Kidney glomerular epithelial cell (primary cell): ENCODE measurements at regions not wholly inside any gene's neighbourhood (a gene's known extent, or its start where the extent isn't known, plus 50 kb on each side); places are given as distances from the start of the nearest gene placed in this dataset.
A peak's percentile ranks its signal among the peaks of the same experiment; 100 is the strongest.

Source experiments
- DNase-seq: peaks from one replicate; lab custom pipeline; 2025; lab: John Stamatoyannopoulos, UW

DNA sequence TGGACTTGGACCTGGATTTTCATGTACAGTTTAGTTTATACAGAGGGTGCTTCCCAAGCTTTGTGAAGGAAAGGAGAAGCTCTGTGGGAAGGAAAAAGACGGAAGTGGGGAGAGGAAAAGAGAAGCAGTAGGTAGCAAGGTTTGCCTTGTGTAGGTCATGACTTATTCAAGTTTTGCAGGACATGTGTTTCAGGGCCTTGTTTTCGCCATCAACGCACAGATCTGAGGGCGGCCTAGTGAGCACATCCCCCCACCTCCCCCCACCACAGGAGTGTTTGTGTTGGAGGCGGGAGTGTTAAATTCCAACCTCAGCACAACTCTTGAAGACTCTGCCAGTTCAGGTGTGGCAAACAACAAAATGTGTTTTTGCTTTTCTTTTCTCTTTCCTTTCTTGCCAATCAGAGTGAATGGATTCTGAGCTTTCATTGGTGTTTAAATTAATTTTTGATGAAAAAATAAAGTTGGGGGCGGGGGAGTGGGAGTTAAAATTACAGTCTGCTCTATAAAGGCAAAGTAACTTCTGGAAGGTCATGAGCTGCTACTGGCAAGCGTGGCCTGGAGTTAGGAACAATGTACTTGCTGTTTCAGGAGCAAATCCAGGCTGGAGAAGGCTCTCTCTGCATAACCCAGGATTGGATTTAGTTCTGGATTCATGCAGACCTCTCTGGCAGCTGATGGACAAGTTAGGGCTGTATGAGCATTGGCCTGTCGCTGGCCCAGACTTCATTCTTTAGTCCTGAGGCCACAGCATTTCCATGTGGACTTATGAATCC is 338.5 kb downstream of the CD83 start:
- DNase-seq, result no peak

DNA sequence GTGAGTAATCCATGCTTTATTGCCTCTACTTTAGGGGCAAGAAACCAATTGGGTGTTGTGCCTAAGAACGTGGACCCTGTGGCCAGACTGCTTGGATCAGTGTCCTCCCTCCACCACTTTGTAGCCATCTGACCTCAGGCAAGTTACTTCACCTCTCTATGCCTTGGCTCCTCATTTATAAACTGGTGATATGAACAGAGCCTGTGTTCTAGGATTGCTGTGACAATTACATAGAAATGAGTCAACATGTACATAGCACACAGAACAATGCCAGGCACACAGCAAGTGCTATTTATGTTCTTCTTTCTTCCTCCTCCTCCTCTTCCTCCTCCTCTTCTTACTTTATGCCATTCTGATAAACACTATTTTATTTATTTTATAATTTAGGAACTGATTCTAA is 339.4 kb downstream of the CD83 start:
- no peak for DNase-seq

DNA sequence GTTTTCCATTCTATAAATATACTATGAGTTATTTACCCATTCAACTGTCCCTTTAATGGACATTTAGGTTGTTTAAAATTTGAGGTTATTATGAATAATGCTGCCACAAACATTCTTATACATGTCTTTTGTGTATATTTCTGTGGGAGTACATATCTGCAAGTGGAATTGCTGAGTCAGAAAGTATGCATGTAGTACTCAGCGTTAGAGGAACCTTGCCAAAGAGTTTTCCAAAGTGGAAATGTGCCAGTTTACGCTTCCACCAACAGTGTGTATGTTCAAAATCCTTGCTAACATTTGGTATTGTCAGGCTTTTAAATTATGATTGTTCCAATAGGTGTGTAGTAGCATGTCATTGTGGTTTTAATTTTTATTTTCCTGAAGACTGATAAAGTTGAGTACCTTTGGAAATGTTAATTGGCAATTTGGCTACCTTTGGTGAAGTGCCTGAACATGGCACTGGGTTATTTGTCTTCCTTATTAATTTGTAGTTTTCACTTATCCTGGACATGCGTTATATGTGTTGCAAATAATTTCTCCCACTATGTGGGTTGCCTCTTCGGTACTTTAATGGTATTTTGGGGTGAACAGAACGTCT is 341.2 kb downstream of the CD83 start:
- peak; percentile 15 for DNase-seq

DNA sequence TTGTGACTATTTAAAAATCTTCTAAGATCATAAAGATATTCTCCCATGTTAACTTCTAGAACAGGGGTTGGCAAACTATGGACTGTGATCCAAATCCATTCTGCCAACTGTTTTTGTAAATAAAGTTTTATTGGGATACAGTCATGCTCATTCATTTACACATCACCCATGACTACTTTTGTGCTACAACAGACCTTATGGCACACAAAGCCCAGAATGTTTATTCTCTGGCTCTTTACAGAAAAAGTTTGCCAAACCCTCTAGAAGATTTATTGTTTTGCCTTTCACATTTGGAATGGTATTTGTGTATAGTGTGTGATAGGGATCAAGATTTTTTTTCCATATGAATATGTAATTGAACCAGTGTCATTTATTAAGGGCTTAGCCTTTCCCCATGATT is 341.7 kb downstream of the CD83 start:
- no peak for DNase-seq

DNA sequence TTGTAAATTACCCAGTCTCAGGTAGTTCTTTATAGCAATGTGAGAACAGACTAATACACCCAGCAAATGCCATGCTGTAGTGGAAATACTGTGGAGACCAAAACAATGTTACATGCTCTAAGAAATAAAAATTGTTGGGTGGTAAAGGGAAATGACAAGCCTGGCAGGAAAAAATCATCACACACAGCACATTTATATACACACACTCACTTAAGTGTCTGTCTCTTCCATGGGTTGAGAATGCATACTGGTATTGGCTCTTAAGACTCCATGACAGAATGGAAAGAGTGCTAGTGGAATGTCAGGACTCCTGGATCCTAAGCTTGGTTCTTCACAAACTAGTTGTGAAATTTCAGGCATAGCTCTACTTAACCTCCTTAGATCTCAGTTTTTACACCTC is 343.0 kb downstream of the CD83 start:
- DNase-seq, result no peak

DNA sequence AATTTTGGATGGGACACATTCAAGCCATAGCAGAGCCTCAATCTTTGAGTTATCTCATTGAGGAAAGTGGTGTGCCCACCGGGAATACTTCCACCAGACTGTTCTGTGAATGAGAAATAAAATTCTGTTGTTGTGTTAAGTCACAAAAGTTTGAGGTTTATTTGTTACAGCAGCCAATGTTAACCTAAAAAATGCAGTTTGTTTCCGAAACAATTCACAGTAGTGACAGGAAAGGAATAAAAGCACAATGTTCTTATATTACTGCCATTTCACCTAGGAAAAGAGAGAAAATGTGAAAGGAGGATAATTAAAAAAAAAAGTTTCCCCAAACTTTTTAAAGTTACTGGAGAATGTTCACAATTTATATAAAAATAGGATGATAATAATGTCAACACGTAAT is 344.6 kb downstream of the CD83 start:
- no peak for DNase-seq

DNA sequence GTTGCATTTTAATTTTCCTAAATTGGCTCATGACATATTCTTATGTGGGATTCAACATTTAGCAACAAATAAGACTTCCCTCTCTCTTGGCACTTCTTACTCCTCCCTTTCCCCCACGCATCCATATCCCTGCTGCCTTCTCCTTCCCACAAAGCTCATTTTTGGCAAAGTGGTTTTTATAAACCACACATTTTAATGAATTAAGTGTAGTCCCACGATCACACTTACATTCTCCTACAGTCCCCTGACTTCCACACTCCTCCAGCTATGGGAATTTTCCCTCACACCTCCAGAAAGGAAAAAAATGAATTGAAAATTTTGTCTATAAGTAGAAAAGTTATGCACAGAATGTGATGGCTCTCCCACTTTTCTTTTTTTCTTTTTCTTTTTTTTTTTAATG is 345.0 kb downstream of the CD83 start:
- DNase-seq, result no peak

DNA sequence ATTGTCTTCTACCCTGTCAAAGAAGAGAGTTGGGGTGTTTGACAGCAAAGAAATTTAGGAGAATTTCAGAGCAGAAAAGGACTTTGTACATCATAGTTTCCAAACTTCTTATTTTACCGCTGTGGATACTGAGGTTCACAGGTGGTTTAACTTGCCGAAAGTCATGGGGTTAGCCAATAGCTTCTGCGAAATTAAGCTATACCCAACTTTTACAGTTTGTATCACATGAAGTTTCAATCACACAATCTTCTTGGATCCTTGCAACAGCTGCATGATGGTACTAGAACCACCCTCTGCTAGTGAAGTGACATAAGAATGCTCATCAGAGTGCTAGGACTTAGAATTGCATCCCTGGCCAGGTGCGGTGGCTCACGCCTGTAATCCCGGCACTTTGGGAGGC is 345.5 kb downstream of the CD83 start:
- no peak for DNase-seq

DNA sequence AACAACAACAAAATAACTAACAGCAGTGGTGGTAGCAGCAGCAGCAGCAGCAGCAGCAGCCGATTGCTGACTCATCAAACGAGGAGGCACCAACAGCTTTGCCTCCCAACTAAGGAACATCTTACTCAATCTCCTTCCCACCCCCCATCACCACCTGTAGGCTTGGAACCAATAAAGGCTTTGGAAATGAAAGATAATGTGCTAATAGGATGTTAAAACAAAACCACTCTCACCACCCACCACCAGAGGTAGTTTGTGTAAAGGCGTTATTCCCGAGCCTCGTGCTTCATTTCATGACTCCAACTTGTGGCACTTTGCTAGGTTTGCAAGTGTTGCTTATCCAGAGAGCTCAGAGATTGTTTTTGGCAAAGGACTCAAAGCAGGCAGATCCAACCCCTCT is 346.5 kb downstream of the CD83 start:
- DNase-seq, result no peak

DNA sequence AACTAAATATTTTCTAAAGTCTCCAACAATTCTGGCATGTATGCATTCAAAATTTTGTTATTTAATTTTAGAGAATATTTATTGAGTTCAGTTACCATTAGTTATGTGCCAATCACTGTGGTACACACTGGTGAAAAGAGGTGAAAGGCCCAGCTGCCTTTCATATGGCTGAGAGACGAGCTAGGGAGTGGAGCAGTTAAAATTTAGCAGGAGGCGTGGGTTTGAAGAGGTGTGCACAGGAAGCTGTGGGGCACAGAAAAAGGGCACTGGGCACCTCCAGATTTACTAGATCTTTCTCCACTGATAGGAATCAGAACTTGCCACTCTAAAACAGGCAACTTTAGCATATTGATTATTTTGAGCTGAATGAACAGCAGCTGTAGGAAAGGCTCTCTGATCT is 347.1 kb downstream of the CD83 start:
- DNase-seq, result no peak

DNA sequence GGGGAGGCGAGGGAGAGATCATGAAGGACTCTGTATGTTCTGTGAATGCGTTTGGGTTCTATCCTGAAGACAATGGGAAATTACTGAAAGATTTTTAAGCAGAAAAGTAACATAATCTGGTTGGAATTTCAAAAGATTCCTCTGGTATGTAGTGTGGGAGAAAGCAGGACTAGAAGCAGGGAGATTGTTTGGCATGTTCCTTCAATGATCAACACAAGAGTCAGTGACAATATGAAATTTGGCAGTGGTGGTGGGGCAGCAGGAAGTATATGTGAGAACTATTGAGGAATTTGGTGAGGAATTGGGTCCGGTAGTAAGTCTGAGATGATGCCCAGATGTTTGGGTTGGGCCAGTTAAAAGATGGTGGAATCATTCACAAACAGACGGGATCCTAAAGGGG is 348.7 kb downstream of the CD83 start:
- DNase-seq, result no peak

DNA sequence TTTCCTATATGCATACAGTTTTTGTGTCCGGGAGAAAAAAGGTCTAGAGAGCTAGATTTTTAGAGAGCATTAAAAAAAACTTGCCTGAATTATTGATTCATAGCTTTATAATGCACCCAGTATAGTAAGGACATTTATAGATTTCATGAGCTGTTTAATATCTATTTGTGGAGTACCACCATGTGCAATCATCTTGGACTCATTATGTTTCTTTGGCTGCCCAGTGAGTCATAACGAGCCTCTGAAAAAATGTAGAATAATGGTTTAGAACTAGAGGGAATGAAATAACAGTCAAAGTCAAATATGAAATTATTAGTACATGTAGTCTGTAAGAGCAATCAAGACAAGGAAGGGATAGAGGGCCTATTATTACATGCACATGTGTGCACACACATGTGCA is 350.0 kb downstream of the CD83 start:
- DNase-seq, result no peak

DNA sequence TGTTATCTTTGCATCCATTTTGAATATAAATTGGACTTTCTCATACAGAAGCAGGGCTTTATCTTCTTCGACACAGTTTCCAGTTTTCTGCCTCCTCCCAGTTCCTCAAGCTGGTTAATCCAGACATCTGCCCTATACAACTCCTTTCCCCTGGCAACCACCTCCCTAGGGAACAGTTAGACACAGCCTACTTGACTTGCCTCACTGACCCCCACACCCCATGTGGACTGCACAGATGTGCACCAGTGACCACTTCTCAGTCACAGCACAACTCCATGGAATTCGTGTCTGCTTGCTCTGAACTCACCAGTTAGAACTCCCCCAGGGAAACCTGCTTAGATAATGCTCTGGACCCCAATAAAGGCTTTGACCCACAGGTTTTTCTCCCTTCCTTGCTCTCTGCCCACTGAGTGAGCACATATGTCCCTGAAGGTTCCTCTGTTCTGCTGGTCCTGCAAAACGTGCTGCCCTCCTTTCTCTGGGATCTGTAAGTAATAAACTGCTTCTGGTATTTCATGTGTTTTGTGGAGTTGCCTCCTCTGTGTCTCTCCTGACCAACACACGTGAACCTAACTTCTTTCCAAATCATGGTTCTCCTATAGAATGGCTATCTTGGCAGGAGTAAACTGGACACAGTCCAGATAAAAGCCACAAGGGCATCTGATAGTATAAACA is 351.2 kb downstream of the CD83 start:
- no peak for DNase-seq

DNA sequence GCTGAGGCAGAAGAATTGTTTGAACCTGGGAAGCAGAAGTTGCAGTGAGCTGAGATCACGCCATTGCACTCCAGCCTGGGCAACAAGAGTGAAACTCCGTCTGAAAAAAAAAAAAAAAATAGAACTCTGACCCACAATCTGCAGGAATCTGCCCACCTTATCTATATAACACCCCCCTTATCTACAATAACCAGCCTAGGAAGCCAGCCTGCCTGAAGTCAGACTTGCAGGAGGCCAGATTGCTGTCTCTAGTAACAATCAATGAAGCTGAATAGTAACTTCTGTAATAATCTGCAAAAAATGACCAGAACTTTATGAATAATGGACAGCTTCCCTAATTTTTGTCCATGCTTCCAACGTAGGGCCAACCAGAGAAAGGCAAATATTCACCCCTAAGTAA is 352.5 kb downstream of the CD83 start:
- no peak for DNase-seq

DNA sequence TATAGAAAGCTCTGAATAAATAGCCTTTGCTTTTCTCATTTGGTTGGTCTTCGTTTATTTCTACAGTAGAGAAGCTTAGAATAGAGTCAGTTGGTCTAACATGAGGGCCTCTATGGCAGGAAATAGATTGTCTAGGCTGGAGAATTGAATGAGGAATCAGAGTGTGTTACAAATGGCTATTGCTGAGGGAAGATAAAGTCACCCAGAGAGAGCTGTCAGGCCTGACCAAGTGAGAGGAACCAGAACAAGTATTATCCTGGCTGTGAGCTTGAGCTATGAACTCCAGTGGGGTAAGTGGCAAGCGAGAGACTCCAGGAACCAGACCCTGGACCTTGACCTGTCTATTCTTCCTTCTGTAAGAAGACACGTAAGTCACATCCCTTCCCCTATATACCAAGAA is 353.1 kb downstream of the CD83 start:
- no peak for DNase-seq

DNA sequence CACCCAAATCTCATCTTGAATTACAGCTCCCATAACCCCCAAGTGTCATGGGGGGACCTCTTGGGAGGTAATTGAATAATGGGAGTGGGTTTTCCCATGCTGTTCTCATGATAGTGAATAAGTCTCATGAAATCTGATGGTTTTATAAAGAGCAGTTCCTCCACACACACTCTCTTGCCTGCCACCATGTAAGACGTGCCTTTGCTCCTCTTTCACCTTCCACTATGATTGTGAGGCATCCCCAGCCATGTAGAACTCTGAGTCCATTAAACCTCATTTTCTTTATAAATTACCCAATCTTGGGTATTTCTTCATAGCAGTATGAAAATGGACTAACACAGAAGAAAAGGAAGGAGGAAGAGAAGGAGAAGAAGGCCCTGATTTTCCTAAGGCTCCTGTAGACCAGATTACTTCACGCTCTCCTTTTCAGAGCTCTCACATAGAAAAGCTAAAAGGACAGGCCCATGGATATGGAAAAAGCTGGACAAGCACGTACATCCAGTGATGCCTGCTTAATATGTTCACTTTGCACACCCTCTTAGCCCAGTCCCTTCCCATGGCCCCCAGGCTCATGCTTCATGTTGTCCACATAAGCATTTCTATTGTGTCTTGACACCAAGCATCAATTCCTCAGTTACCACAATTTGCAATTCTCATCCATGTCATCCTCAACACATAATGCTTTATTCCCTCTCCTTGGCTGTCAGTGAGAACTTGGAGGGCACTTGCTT is 354.8 kb downstream of the CD83 start:
- no peak for DNase-seq

DNA sequence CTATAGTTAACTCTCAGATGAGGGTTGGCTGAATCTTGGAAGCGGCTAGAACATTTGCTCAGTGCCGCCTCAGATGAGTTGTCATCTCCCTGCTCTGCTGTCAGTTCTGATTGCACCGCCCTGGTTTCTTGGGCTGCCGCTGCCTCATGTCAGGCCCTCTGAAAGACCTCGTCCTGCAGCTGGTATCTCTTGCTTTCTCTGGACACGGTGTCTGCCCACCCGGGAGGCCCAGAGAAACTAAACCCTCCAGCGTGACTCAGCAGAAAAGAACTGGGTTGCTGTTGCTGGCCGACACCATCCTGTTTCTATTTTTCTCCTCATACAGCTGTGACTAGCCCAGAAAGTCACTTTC is 355.4 kb downstream of the CD83 start:
- DNase-seq, result no peak

DNA sequence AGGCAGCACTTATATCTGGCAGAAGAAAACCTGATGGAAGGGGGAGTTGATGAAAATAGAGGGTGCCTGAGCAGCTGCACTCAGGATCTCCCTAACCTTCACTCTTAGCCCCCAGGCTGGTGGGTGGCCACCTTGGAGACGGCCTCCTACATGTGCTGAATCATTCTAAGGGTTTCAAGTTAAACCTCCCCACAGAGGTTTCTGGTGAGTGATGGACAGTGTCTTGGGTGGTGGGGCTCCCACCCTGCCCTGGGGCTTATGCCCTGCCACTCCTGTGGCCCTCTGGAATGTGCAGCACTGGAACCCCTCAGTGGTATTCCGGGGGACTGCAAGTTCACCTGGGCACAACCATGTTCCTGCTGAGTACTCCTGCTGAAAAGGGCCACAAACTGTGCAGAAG is 357.2 kb downstream of the CD83 start:
- no peak for DNase-seq

DNA sequence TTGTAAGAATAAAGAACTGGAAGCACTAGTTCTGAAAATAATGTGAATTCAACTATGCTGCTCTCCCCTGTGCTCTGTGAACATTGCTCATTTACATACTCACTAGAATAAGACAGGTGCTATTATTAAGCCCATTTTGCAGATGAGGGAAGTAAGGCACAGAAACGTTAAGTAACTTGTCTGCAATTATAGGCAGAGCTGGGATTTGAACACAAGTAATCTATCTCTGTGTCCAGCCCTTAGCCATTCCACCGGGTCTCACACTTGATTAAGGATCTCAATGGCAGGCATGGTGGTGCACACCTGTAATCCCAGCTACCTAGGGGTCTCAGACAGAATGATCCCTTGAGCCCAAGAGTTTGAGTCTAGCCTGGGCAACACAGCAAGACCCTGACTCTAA is 357.7 kb downstream of the CD83 start:
- no peak for DNase-seq

DNA sequence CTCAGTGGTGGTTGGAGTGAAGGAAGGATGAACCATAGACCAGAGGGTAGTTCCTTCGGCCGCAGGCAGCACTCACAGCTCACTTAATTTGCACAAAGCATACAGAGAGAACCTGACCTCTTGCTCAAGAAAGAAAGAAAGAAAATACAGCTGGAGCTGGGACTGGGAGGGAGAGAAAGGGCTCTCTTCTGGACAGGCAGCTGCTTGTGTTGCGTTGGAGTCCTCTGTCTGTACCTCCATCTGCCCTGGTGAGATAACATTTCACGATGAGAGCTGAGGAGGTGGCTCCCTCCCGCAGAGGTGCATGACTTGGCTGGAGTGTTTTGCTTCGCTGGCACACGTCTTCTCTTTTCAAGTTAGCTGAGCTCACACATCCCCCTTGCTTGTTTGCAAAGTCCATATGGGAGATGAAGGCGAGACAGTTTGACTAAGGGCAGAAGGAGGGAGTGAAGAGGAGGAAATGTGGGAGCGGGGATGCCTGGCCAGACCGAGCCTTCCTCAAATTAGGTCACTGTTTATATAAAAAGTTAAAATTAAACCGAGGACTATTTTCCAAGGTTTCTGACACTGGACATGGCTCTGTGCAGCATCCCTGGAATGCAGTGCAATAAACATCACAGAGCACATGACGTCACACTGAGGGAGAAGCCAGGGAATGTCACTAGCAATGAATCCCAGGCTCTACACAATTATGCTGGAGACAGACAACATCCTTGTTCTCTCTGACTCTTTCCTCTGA is 359.4 kb downstream of the CD83 start:
- peak; percentile 99 for DNase-seq

DNA sequence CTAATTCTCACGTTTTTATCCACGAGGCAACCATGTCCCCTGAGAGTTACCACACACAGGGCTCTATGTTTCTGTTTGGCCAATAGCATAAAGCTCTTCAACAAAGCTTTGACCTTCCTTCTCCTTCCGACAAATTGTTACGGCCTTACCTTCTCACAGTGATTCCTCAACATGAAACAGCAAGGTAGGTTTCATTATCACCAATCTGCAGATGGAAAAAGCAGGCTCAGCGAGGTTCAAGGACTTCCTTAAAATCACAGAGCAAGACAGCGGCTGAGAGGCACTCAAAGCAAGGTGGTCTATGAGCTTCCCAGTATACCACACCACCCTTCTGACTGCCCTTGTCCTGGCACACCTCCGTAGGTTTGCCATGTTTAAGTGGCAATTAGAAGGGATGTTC is 360.0 kb downstream of the CD83 start:
- no peak for DNase-seq
